ENCODE measurements at regions not wholly inside any gene's neighbourhood (a gene's known extent, or its start where the extent isn't known, plus 50 kb on each side); places are given as distances from the start of the nearest gene placed in this dataset.

DNA sequence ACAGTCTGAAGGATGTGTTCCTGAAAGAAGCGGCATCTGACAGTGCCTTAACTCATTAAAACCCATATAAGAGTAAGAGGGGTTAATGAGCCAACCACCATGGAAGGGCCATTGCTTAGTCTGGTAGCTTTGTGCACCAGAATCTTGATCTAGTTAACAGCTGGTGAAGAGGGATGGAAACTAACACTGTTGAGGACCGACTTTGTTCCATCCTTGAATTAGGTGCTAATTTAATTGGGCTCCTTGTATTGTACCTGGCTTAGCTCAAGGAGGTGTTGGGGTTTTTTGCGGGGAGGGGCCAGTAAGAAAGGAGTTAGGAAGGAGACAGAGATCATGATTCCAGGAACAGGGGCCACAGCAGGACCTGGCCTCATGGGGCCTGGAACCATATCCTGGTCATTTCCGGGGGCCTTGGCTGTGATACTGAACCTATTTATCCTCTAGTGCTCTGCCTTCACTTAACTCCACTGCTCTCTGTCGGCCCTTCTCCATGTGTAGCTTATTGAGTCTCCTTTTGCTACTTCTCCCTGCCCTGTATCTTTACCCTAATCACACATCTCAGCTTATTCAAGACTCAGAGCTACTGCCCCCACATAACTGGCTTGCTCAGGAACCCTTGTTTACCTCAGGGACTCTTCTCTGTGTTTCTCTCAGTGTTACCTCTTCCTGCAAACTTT, 93.0 kb downstream of the RPL22L1 start:
- no peaks in the 10 kb centered on the region for H3K4me1 ChIP-seq
- ATAC-seq (no peak), FAIRE-seq (no peak), DNase-seq (no peak)
- H3K27me3 ChIP-seq: no peaks in the 10 kb centered on the region
- TF ChIP-seq, protein P1, sequence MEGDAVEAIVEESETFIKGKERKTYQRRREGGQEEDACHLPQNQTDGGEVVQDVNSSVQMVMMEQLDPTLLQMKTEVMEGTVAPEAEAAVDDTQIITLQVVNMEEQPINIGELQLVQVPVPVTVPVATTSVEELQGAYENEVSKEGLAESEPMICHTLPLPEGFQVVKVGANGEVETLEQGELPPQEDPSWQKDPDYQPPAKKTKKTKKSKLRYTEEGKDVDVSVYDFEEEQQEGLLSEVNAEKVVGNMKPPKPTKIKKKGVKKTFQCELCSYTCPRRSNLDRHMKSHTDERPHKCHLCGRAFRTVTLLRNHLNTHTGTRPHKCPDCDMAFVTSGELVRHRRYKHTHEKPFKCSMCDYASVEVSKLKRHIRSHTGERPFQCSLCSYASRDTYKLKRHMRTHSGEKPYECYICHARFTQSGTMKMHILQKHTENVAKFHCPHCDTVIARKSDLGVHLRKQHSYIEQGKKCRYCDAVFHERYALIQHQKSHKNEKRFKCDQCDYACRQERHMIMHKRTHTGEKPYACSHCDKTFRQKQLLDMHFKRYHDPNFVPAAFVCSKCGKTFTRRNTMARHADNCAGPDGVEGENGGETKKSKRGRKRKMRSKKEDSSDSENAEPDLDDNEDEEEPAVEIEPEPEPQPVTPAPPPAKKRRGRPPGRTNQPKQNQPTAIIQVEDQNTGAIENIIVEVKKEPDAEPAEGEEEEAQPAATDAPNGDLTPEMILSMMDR (IDR thresholded peaks at IDR 0.05): no peak
- no peak overlapping the region for H3K4me3 ChIP-seq
- H3K9me3 ChIP-seq: no peaks in the 10 kb centered on the region
- WGBS, 2 donors: 79 to 84% methylated on average over 5 of the region's 5 CpGs
- intact Hi-C loops (cut with DNase I): no loop called here
- H3K27ac ChIP-seq: no peak overlapping the region
- H3K36me3 ChIP-seq: no peaks in the 10 kb centered on the region

DNA sequence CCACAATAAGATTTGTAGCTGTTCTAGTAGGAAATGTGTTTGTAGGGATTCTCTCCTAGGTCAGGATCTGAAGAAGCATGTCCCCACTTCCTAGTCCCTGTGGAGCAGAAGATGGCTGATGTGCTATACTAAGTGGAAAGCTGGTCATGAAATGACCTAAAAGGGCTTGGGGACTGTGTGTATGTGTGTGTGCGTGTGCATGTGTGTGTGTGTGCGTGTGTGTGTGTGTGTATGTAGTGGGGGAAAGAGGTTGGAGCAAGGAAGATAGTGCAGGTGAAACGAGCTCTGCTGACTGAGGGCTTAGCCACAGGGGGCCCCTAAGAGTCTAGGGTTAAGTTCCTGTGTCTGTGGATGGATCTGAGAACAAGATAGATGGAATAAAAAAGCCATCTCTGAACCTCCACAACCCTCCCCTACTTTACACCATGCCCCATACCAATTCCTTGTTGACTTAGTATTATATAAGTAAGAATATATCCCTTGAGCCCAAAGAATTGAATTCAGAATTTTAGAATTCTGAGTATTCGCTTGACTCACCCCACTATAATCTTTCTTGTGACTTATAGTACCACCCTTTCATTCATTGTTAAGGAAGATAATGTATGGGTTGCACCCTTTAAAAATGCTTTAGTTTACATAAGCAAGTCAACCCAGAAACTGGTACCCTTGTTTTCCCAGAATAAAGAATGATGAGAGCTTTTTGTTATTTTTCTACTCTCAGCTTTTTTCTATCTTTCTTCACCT, 96.1 kb downstream of the RPL22L1 start:
- DNase-seq (no peak), ATAC-seq (no peak), FAIRE-seq (no peak)
- no peak overlapping the region for H3K4me3 ChIP-seq
- H3K27me3 ChIP-seq: no peaks in the 10 kb centered on the region
- 78 to 91% methylated on average over 4 of the region's 4 CpGs for WGBS, 2 donors
- no peaks in the 10 kb centered on the region for H3K9me3 ChIP-seq
- TF ChIP-seq, protein P1 (IDR thresholded peaks at IDR 0.05): no peak
- no peaks in the 10 kb centered on the region for H3K4me1 ChIP-seq
- no peak overlapping the region for H3K27ac ChIP-seq
- no peaks in the 10 kb centered on the region for H3K36me3 ChIP-seq
- intact Hi-C loops (cut with DNase I): no loop called here

DNA sequence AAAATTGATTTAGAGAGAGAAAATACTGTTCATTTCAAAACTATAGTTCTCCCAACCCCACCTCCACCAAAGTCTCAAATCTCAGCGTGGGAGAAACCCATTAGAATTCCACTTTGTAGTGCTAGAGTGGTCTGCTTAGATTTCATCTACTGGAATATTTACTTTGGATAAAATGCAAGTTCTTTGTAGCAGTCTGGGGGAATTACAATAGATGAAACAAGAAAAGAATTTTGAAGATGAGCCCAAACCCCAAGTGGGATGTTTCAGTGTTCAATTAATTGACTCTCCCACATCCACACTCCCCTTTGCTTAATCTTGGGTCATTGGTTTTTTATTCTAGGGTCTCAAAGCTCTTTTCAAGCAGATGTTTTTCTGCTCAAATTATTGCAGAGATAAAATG, 97.8 kb downstream of the RPL22L1 start:
- no peak for DNase-seq
- intact Hi-C loops (cut with DNase I): no loop called here
- 71 to 75% methylated on average over 1 of the region's 1 CpG for WGBS, 2 donors
- H3K27me3 ChIP-seq: no peaks in the 10 kb centered on the region
- H3K36me3 ChIP-seq: no peaks in the 10 kb centered on the region
- H3K27ac ChIP-seq: no peak overlapping the region
- H3K9me3 ChIP-seq: no peaks in the 10 kb centered on the region
- H3K4me1 ChIP-seq: no peaks in the 10 kb centered on the region
- TF ChIP-seq, protein P1 (IDR thresholded peaks at IDR 0.05): no peak
- FAIRE-seq: no peak
- no peak for ATAC-seq
- H3K4me3 ChIP-seq: no peak overlapping the region

DNA sequence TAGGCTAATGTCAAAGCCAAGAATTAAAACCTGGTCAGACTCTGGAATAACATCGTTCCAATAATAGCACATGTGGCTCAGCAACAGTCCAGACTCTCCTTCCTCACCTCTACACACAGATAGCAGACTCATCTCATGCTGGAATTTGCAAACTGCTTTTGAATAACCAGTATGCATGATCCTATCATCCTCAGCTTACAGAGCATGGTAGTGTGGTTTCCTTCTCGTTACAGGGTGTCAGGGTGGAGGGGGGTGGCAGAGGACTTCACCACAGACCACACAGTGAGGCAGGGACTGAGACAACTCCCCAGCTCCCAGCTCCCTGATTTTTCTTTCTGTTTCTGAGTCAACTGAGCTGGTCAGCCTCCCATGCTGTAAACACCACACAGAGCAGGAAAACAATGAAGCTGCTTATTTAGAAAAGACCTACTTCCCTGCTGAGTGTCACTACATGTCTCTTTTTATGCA, 101.6 kb downstream of the RPL22L1 start:
- Histone ChIP-seq H3K9me3 (no peaks in the 10 kb centered on the region), H3K36me3 (no peaks in the 10 kb centered on the region), H3K4me3 (no peak overlapping the region), H3K27me3 (no peaks in the 10 kb centered on the region), H3K4me1 (peaks cover 0 to 9% (median 3%) of the 10 kb centered on the region in 3 donors), H3K27ac (no peak overlapping the region)
- intact Hi-C loops (cut with DNase I): no loop called here
- DNase-seq (no peak), ATAC-seq (no peak), FAIRE-seq (no peak)
- TF ChIP-seq, protein P1 (IDR thresholded peaks at IDR 0.05): no peak
- 84 to 86% methylated on average over 2 of the region's 2 CpGs for WGBS, 2 donors

DNA sequence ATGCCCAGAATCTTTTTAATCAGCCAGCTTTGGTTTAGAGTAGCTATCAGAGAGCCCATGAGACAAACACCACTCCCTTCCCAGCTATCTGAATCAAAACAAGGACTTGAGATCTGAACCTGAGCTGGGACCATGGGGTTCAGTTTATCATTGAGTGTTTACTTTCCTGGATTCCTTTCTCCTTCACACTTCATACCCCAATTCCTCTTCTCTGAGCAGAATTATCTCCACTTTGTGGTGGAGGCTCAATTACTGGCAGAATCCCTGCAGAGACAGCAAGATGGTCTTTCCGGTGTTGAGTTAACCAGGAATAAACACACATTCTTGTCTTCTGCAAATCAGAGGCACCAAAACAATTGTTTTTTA, 102.4 kb downstream of the RPL22L1 start:
- Histone ChIP-seq H3K9me3 (no peaks in the 10 kb centered on the region), H3K36me3 (no peaks in the 10 kb centered on the region), H3K4me3 (no peak overlapping the region), H3K4me1 (peaks cover 0 to 9% (median 3%) of the 10 kb centered on the region in 3 donors), H3K27me3 (no peaks in the 10 kb centered on the region), H3K27ac (no peak overlapping the region)
- DNase-seq: no peak
- intact Hi-C loops (cut with DNase I): no loop called here
- WGBS, 2 donors: 95 to 97% methylated on average over 1 of the region's 1 CpG
- no peak for ATAC-seq
- FAIRE-seq: no peak
- TF ChIP-seq, protein P1 (IDR thresholded peaks at IDR 0.05): no peak
